SK-N-SH (cell line): ENCODE measurements at regions not wholly inside any gene's neighbourhood (a gene's known extent, or its start where the extent isn't known, plus 50 kb on each side); places are given as distances from the start of the nearest gene placed in this dataset.

Source experiments
- CHD2 ChIP-seq: fragments of 150-350 bp; IDR thresholded peaks from 2 replicates; pipeline ENCODE4 v1.6.1; 2018; ENCODE audit warnings: low read length; ENCODE audit not compliant: partially characterized antibody
- EZH2phosphoT487 ChIP-seq: fragments of 200-600 bp; sonication (generic); IDR thresholded peaks from 2 replicates; pipeline ENCODE4 v1.6.1; 2017; ENCODE audit warnings: low read depth, mixed run types, mild to moderate bottlenecking, antibody characterized with exemption, moderate library complexity, borderline replicate concordance
- MEF2A ChIP-seq: IDR thresholded peaks from 2 replicates; pipeline ENCODE4 v1.4.0; 2012; ENCODE audit warnings: low read depth, borderline replicate concordance
- POLR2AphosphoS5 ChIP-seq: IDR thresholded peaks from 2 replicates; pipeline ENCODE4 v1.6.1; 2012; ENCODE audit warnings: low read depth, low read length
- RAD21 ChIP-seq: IDR thresholded peaks from 2 replicates; pipeline ENCODE4 v1.6.1; 2012; ENCODE audit warnings: mild to moderate bottlenecking, low read length
- TF ChIP-seq, protein P1 (sequence below): fragments of 200-600 bp; sonication (generic); IDR thresholded peaks from 2 replicates; pipeline ENCODE4 v1.6.1; 2017; ENCODE audit warnings: antibody characterized with exemption, mild to moderate bottlenecking, moderate library complexity
- TF ChIP-seq, protein P2 (sequence below): IDR thresholded peaks from 2 replicates; pipeline ENCODE4 v1.4.0; 2012; ENCODE audit warnings: low read depth, borderline replicate concordance

DNA sequence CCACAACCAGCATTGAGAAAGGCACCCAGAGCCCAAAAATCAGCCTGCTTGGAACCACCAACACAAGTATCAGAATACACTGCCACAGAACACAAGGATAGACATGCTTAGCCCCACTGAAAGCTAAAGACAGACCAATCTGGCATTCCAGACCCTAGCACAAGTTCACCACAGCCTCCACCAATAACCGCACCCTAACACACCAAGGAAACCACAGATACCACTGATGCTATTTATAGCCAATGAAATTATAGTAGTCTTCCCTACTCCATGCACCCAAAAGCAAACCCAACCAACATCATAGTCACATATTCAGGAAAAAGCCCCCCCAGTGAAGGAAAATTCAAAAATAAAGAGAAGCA is 83.9 kb upstream of the STT3B start:
- TF ChIP-seq, protein P1, sequence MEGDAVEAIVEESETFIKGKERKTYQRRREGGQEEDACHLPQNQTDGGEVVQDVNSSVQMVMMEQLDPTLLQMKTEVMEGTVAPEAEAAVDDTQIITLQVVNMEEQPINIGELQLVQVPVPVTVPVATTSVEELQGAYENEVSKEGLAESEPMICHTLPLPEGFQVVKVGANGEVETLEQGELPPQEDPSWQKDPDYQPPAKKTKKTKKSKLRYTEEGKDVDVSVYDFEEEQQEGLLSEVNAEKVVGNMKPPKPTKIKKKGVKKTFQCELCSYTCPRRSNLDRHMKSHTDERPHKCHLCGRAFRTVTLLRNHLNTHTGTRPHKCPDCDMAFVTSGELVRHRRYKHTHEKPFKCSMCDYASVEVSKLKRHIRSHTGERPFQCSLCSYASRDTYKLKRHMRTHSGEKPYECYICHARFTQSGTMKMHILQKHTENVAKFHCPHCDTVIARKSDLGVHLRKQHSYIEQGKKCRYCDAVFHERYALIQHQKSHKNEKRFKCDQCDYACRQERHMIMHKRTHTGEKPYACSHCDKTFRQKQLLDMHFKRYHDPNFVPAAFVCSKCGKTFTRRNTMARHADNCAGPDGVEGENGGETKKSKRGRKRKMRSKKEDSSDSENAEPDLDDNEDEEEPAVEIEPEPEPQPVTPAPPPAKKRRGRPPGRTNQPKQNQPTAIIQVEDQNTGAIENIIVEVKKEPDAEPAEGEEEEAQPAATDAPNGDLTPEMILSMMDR = peak; percentile 1; the same call in 1 of the 2 replicates
- no peak for TF ChIP-seq POLR2AphosphoS5
- TF ChIP-seq, protein P2, sequence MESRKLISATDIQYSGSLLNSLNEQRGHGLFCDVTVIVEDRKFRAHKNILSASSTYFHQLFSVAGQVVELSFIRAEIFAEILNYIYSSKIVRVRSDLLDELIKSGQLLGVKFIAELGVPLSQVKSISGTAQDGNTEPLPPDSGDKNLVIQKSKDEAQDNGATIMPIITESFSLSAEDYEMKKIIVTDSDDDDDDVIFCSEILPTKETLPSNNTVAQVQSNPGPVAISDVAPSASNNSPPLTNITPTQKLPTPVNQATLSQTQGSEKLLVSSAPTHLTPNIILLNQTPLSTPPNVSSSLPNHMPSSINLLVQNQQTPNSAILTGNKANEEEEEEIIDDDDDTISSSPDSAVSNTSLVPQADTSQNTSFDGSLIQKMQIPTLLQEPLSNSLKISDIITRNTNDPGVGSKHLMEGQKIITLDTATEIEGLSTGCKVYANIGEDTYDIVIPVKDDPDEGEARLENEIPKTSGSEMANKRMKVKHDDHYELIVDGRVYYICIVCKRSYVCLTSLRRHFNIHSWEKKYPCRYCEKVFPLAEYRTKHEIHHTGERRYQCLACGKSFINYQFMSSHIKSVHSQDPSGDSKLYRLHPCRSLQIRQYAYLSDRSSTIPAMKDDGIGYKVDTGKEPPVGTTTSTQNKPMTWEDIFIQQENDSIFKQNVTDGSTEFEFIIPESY = no peak
- no peak for TF ChIP-seq MEF2A
- TF ChIP-seq RAD21 = no peak
- TF ChIP-seq CHD2 = no peak
- TF ChIP-seq EZH2phosphoT487 = no peak
